GM10248 (cell line): ENCODE measurements at regions not wholly inside any gene's neighbourhood (a gene's known extent, or its start where the extent isn't known, plus 50 kb on each side); places are given as distances from the start of the nearest gene placed in this dataset.

Experiments used
- CTCF ChIA-PET: fragments of 300-600 bp; sonication (Branson Sonifier 250); formaldehyde crosslinking; extraction: SDS; loops from one replicate; lab custom pipeline; 2021; ENCODE audit warnings: antibody characterized with exemption; lab: Yijun Ruan, JAX
- POLR2A ChIA-PET: fragments of 350-650 bp; sonication (Branson Sonifier 250); formaldehyde crosslinking; extraction: SDS; loops from one replicate; lab custom pipeline; 2020; ENCODE audit warnings: antibody characterized with exemption; lab: Yijun Ruan, JAX
- DNase-seq: peaks from one replicate; pipeline ENCODE4 v3.0.0; 2012; ENCODE audit errors: extremely low spot score
- TF ChIP-seq, protein P1 (sequence below): IDR thresholded peaks from 2 replicates; pipeline ENCODE4 v1.5.1; 2012; ENCODE audit warnings: mild to moderate bottlenecking, low read depth; ENCODE audit errors: extremely low read depth, missing control alignments, control extremely low read depth

DNA sequence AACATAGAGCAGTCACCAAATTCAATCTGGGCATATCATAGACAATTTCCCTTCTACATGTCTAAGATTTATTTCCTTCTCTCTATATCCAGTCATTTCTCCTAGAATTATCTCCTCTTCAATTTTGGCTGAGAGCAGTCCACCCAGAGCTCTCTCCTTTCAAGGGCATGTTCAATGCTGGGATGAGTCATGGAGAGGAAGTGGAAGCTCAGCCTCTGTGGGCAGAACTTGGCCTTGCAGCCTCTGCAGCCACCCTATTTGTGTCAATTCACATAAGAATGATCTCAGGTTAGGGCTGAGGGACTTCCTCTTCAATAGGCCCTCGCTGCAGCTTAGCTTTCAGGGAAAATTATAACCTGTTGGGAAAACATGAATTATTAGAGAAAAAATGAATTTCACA is 560.8 kb downstream of the POM121L12 start:
- CTCF ChIA-PET: no interaction called here
- POLR2A ChIA-PET: no interaction called here
- TF ChIP-seq, protein P1, sequence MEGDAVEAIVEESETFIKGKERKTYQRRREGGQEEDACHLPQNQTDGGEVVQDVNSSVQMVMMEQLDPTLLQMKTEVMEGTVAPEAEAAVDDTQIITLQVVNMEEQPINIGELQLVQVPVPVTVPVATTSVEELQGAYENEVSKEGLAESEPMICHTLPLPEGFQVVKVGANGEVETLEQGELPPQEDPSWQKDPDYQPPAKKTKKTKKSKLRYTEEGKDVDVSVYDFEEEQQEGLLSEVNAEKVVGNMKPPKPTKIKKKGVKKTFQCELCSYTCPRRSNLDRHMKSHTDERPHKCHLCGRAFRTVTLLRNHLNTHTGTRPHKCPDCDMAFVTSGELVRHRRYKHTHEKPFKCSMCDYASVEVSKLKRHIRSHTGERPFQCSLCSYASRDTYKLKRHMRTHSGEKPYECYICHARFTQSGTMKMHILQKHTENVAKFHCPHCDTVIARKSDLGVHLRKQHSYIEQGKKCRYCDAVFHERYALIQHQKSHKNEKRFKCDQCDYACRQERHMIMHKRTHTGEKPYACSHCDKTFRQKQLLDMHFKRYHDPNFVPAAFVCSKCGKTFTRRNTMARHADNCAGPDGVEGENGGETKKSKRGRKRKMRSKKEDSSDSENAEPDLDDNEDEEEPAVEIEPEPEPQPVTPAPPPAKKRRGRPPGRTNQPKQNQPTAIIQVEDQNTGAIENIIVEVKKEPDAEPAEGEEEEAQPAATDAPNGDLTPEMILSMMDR: no peak
- DNase-seq: no peak

DNA sequence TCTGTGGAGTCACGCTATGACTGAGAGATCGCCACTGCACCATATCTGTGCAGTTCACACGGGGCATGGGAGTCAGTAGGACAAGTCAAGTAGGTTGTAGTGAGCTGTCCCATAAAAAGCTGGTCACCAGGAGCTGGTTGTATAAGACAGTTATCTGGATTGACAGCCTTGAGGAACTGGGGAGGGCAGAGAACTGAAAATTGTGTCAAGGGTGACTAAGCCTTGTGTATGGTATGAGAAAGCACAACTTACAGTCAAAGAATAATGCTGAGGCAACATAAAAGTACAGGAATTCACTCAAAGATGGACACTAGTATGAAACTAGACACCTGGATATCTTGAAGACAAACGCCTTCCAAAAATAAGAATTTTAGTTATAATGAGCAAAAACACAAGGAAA is 564.9 kb downstream of the POM121L12 start:
- TF ChIP-seq, protein P1: no peak
- ChIA-PET POLR2A (no interaction called here), CTCF (interaction anchor here (1.2 kb wide), 1 partner anchor 9 kb away, joined by 3 read pairs; no protein-coding TSS in a partner anchor)
- DNase-seq: no peak

DNA sequence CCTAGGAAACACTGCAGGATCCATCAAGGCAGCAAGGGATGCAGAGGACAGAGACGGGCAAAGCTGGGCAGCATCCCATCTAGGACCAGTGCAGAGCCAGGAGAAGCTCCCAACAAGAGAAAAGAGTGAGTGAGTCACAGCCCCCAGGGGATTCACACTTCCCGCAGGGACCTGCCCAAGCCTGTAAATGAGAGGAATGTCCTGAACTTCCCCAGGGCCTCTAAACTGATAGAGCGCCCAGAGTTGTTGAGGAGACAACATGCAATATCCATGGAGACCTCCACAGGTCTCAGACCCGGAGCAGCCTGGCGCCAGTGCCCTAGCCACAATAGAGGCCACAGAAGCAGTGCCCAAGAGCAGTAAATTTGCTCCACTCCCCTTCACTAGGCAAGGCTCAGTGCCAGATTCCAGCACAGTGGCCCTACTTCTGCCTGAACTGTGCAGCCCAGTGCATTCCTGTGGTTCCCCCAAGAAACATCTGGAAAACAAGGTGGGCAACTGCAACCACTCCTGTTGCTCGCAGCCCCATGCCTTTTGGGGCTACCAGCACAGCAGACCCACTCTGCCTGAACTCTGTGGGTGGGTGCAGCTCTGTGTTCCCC is 567.5 kb downstream of the POM121L12 start:
- POLR2A ChIA-PET: no interaction called here
- DNase-seq: no peak
- TF ChIP-seq, protein P1: no peak
- CTCF ChIA-PET: no interaction called here

DNA sequence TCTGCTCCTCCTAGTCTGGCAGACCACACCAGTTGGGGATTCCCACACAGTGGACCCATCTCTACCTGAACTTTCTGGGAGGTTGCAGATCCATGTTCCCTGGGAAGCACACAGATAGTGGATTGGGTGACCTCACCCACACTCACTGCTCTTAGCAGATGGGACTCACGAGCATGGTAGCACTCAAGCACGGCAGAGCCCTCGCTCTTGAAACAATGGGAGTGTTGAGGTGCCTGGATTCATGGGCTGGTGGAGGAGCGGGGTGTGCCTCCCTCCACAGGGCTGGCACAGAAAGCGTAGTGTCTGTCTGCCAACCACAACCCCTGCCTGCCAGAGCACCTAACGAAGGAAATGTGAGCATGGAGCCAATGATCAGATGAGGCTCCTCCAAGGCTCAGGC is 568.0 kb downstream of the POM121L12 start:
- ChIA-PET CTCF (no interaction called here), POLR2A (no interaction called here)
- DNase-seq: no peak
- TF ChIP-seq, protein P1: no peak

DNA sequence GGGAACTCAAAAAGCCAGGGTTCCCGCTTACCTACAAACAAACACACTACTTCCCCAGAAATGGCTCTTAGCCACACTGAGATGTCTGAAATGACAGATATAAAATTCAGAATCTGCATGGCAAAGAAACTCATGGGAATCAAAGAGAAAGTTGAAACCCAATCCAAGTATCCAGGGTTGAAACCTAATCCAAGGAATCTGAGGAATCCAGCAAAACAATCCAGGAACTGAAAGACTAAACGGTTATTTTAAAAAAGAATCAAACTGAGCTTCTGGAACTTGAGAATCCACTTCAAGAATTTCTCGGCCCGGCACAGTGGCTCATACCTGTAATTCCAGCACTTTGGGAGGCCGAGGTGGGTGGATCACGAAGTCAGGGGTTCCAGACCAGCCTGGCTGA is 568.8 kb downstream of the POM121L12 start:
- no peak for DNase-seq
- ChIA-PET POLR2A (no interaction called here), CTCF (no interaction called here)
- TF ChIP-seq, protein P1: no peak

DNA sequence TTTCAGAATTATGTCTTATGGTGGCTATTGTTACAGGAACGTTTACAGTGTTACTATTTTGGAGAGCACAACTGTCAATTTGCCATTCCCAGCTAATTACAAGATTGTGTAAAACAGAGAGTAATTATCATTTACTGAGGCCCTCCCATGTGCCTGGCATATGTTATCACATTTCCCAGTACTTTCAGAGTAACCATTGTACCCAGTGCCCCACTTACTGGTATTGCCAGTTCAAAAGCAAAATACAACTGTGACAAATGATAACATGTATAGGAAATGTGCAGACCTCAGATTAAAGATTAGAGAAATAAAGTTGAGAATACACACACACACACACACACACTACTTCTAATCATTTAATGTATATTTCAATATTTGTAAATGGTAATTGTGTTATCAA is 572.5 kb downstream of the POM121L12 start:
- no peak for DNase-seq
- CTCF ChIA-PET: no interaction called here
- TF ChIP-seq, protein P1: no peak
- POLR2A ChIA-PET: no interaction called here
